ENCODE measurements at regions not wholly inside any gene's neighbourhood (a gene's known extent, or its start where the extent isn't known, plus 50 kb on each side); places are given as distances from the start of the nearest gene placed in this dataset.

- intact Hi-C loops (cut with DNase I): no loop called here
- 84% methylated on average over 13 of the region's 13 CpGs for WGBS
- H3K9me3 ChIP-seq: no peaks in the 10 kb centered on the region
- H3K4me1 ChIP-seq (replicated peaks): peaks cover 10% of the 10 kb centered on the region
- TF ChIP-seq, protein P1, sequence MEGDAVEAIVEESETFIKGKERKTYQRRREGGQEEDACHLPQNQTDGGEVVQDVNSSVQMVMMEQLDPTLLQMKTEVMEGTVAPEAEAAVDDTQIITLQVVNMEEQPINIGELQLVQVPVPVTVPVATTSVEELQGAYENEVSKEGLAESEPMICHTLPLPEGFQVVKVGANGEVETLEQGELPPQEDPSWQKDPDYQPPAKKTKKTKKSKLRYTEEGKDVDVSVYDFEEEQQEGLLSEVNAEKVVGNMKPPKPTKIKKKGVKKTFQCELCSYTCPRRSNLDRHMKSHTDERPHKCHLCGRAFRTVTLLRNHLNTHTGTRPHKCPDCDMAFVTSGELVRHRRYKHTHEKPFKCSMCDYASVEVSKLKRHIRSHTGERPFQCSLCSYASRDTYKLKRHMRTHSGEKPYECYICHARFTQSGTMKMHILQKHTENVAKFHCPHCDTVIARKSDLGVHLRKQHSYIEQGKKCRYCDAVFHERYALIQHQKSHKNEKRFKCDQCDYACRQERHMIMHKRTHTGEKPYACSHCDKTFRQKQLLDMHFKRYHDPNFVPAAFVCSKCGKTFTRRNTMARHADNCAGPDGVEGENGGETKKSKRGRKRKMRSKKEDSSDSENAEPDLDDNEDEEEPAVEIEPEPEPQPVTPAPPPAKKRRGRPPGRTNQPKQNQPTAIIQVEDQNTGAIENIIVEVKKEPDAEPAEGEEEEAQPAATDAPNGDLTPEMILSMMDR (IDR thresholded peaks at IDR 0.05): no peak
- no peak for TF ChIP-seq POLR2AphosphoS5 (IDR thresholded peaks at IDR 0.05)
- no peak for TF ChIP-seq POLR2A (IDR thresholded peaks at IDR 0.05)
- no peak for DNase-seq (ENCODE audit: low spot score)
- H3K27ac ChIP-seq: no peak overlapping the region
- H3K27me3 ChIP-seq (replicated peaks; ENCODE audit: insufficient read depth): no peaks in the 10 kb centered on the region
- no peak overlapping the region for H3K4me3 ChIP-seq
- no peaks in the 10 kb centered on the region for H3K36me3 ChIP-seq
These were observed 58.9 kb upstream of the STK17B start for GRCh38 chr2:196230061-196230854.

DNA sequence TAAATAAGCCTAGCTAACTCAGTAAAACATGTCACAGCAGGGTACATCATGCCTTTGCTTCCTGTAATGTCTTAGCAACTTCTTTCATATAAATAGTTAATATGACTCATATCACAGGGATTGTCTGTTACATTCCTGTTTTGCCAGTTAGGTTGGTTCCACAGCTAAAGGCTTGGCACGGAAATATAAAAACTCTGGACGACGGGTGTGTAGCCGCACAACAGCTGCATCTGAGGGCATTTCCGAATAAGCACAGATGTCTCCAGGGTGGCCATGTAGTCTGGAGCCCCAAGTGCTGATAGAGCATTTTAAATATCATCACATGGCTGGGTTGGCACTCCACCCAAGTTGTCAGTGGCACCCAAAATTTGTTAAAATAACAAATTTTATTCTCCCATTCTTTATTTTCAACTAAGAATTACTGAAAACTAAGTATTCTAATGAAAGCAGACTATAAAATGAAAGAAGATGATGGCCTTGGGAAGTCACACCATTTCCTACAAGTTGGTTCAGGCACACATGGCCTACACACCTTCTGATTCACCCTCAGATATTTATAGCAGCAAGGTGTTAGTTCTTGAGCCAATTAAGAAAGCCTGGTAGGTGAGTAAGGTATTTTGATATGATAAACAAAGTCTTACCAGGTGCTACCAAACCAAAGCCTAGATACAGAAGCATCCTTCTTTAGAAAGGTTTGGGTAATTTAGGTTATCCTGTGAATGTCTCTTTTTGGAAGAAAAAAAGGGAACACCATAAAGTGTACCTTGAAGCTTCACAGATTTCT is 61.8 kb upstream of the STK17B start:
- Histone ChIP-seq H3K4me3 (peak overlapping the region in 1 of 2 donors; percentile 0), H3K4me1 (replicated peaks) (peaks cover 10% of the 10 kb centered on the region), H3K9me3 (no peaks in the 10 kb centered on the region), H3K36me3 (no peaks in the 10 kb centered on the region), H3K27ac (peak overlapping the region; percentile 43 to 71), H3K27me3 (replicated peaks; ENCODE audit: insufficient read depth) (no peaks in the 10 kb centered on the region)
- TF ChIP-seq, protein P1 (IDR thresholded peaks at IDR 0.05): no peak
- TF ChIP-seq POLR2AphosphoS5 (IDR thresholded peaks at IDR 0.05): peak; percentile 90
- peak; percentile 80 for DNase-seq (ENCODE audit: low spot score)
- 25% methylated on average over 5 of the region's 5 CpGs for WGBS
- intact Hi-C loops (cut with DNase I): no loop called here

DNA sequence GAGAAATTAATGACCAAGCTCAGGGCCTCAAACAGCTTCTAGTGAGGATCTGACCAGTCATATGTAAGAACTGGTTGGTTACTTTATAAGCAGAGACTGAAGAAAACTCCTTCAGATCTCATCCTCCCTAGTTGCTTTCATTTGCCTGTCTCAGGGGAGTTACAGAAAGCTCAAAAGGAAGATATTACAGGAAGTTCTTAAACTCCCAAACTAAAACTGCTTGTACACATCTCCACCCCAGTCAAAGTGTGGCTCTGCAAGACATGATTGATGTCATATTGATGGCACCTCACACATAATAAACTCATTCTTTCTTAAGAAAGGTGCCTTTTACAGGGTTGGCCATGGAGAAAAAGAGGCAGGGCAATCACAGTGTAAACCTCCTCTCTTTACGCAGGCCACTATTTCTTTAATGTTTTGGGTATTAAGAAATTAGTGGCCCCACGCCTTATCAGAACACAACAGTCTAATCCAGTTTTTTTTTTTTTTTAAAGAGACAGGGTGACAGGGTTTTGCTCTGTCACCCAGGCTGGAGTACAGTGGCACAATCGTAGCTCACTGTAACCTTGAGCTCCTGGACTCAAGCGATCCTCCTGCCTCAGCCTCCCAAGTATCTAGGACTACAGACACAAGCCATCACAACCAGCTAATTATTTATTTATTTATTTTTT is 62.6 kb upstream of the STK17B start:
- Histone ChIP-seq H3K27ac (peak overlapping the region; percentile 43 to 71), H3K36me3 (no peaks in the 10 kb centered on the region), H3K4me3 (no peak overlapping the region), H3K27me3 (replicated peaks; ENCODE audit: insufficient read depth) (no peaks in the 10 kb centered on the region), H3K4me1 (replicated peaks) (peaks cover 10% of the 10 kb centered on the region), H3K9me3 (no peaks in the 10 kb centered on the region)
- 84% methylated on average over 4 of the region's 4 CpGs for WGBS
- intact Hi-C loops (cut with DNase I): no loop called here
- DNase-seq (ENCODE audit: low spot score): no peak
- TF ChIP-seq, protein P1 (IDR thresholded peaks at IDR 0.05): no peak
- TF ChIP-seq POLR2A (IDR thresholded peaks at IDR 0.05) (no peak), POLR2AphosphoS5 (IDR thresholded peaks at IDR 0.05) (no peak)

DNA sequence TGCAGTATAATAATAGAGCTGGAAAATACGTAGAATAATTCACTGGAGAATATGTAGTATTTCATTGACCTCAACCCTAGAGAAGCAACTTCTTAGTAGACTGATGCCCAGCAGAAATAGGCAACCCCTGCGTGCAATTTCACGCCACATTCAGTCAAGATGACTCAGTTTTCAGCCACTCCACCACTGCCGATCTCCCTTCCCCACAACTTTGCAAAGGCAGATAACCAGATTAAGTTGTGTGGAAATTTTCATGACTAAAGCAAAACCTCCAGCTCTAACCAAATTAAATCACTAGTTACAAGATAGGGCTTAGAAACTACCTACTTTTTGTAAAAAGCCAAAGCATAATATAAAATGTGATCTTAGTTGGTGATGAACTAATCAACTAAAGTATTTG is 63.3 kb upstream of the STK17B start:
- Histone ChIP-seq H3K27ac (no peak overlapping the region), H3K27me3 (replicated peaks; ENCODE audit: insufficient read depth) (no peaks in the 10 kb centered on the region), H3K4me3 (no peak overlapping the region), H3K36me3 (no peaks in the 10 kb centered on the region), H3K4me1 (replicated peaks) (peaks cover 10% of the 10 kb centered on the region), H3K9me3 (no peaks in the 10 kb centered on the region)
- WGBS: 92% methylated on average over 4 of the region's 4 CpGs
- DNase-seq (ENCODE audit: low spot score): no peak
- TF ChIP-seq, protein P1 (IDR thresholded peaks at IDR 0.05): no peak
- TF ChIP-seq POLR2AphosphoS5 (IDR thresholded peaks at IDR 0.05): no peak
- no peak for TF ChIP-seq POLR2A (IDR thresholded peaks at IDR 0.05)
- intact Hi-C loops (cut with DNase I): no loop called here
